ENCODE measurements at regions not wholly inside any gene's neighbourhood (a gene's known extent, or its start where the extent isn't known, plus 50 kb on each side); places are given as distances from the start of the nearest gene placed in this dataset.

GRCh38 chr9:107648153-107648715 lies 158.7 kb upstream of the KLF4 start:
- DNase-seq (ENCODE audit: low spot score): no peak

- DNase-seq (ENCODE audit: low spot score): no peak
These were observed 158.0 kb upstream of the KLF4 start for GRCh38 chr9:107647611-107648010.

- no peak for DNase-seq (ENCODE audit: low spot score)
These were observed 157.6 kb upstream of the KLF4 start for GRCh38 chr9:107647141-107647540.

- no peak for DNase-seq (ENCODE audit: low spot score)
These were observed 155.9 kb upstream of the KLF4 start for GRCh38 chr9:107645464-107645833.

GRCh38 chr9:107644733-107645463 lies 155.3 kb upstream of the KLF4 start:
- DNase-seq (ENCODE audit: low spot score): no peak

- DNase-seq (ENCODE audit: low spot score): no peak
These were observed 149.9 kb upstream of the KLF4 start for GRCh38 chr9:107639426-107639825.

GRCh38 chr9:107638521-107639310 lies 149.1 kb upstream of the KLF4 start:
- DNase-seq (ENCODE audit: low spot score): peak; percentile 66

- DNase-seq (ENCODE audit: low spot score): peak; percentile 93
These were observed 148.2 kb upstream of the KLF4 start for GRCh38 chr9:107637421-107638420.

- no peak for DNase-seq (ENCODE audit: low spot score)
These were observed 147.2 kb upstream of the KLF4 start for GRCh38 chr9:107636571-107637381.

- DNase-seq (ENCODE audit: low spot score): no peak
These were observed 146.2 kb upstream of the KLF4 start for GRCh38 chr9:107635803-107636174.

- no peak for DNase-seq (ENCODE audit: low spot score)
These were observed 145.7 kb upstream of the KLF4 start for GRCh38 chr9:107635101-107635802.

- no peak for DNase-seq (ENCODE audit: low spot score)
These were observed 143.8 kb upstream of the KLF4 start for GRCh38 chr9:107633406-107633805.

GRCh38 chr9:107632661-107633060 lies 143.1 kb upstream of the KLF4 start:
- DNase-seq (ENCODE audit: low spot score): no peak

GRCh38 chr9:107632216-107632615 lies 142.6 kb upstream of the KLF4 start:
- no peak for DNase-seq (ENCODE audit: low spot score)

GRCh38 chr9:107631788-107632187 lies 142.2 kb upstream of the KLF4 start:
- DNase-seq (ENCODE audit: low spot score): no peak

GRCh38 chr9:107630156-107630555 lies 140.6 kb upstream of the KLF4 start:
- DNase-seq (ENCODE audit: low spot score): no peak

GRCh38 chr9:107628444-107628843 lies 138.9 kb upstream of the KLF4 start:
- no peak for DNase-seq (ENCODE audit: low spot score)

GRCh38 chr9:107627781-107628180 lies 138.2 kb upstream of the KLF4 start:
- no peak for DNase-seq (ENCODE audit: low spot score)

- DNase-seq (ENCODE audit: low spot score): no peak
These were observed 136.5 kb upstream of the KLF4 start for GRCh38 chr9:107626118-107626517.

GRCh38 chr9:107625383-107625984 lies 135.9 kb upstream of the KLF4 start:
- no peak for DNase-seq (ENCODE audit: low spot score)
